RWPE2 (cell line): ENCODE measurements at regions not wholly inside any gene's neighbourhood (a gene's known extent, or its start where the extent isn't known, plus 50 kb on each side); places are given as distances from the start of the nearest gene placed in this dataset.

Experiments used
- ATAC-seq: fragments of 200-7000 bp; cut with Tn5 transposase; 3 replicates; pipeline ENCODE4 v1.9.1; 2021; ENCODE audit warnings: low read depth
- DNase-seq: peaks from one replicate; pipeline ENCODE4 v3.0.0-alpha.2; 2020; ENCODE audit warnings: low spot score
- H3K27ac ChIP-seq: fragments of 450-650 bp; 2 replicates; pipeline ENCODE4 v1.5.1; 2017; ENCODE audit warnings: mild to moderate bottlenecking; ENCODE audit not compliant: poor library complexity, severe bottlenecking
- H3K27me3 ChIP-seq: fragments of 250-450 bp; sonication (Bioruptor Pico); 2 replicates; pipeline ENCODE4 v1.5.1; 2021; ENCODE audit warnings: mild to moderate bottlenecking, moderate library complexity; ENCODE audit not compliant: insufficient read depth, poor library complexity, severe bottlenecking
- H3K36me3 ChIP-seq: fragments of 250-450 bp; sonication (Bioruptor Pico); 2 replicates; pipeline ENCODE4 v1.5.1; 2020; ENCODE audit warnings: low read depth, mild to moderate bottlenecking, moderate library complexity
- H3K4me1 ChIP-seq: fragments of 250-450 bp; sonication (Bioruptor Pico); 2 replicates; pipeline ENCODE4 v1.5.1; 2021; ENCODE audit warnings: mild to moderate bottlenecking, moderate library complexity; ENCODE audit not compliant: insufficient read depth, poor library complexity, severe bottlenecking
- H3K4me3 ChIP-seq: fragments of 250-450 bp; sonication (Bioruptor Pico); 2 replicates; pipeline ENCODE4 v1.5.1; 2021; ENCODE audit warnings: mild to moderate bottlenecking, moderate library complexity; ENCODE audit not compliant: severe bottlenecking
- H3K9me3 ChIP-seq: fragments of 250-450 bp; sonication (Bioruptor Pico); 2 replicates; pipeline ENCODE4 v1.5.1; 2021; ENCODE audit warnings: mild to moderate bottlenecking, moderate library complexity; ENCODE audit not compliant: severe bottlenecking
- TF ChIP-seq, protein P1 (sequence below): fragments of 450-650 bp; IDR thresholded peaks from one replicate; pipeline ENCODE4 v1.5.1; 2017; ENCODE audit warnings: mild to moderate bottlenecking, moderate library complexity; ENCODE audit not compliant: poor library complexity, severe bottlenecking

DNA sequence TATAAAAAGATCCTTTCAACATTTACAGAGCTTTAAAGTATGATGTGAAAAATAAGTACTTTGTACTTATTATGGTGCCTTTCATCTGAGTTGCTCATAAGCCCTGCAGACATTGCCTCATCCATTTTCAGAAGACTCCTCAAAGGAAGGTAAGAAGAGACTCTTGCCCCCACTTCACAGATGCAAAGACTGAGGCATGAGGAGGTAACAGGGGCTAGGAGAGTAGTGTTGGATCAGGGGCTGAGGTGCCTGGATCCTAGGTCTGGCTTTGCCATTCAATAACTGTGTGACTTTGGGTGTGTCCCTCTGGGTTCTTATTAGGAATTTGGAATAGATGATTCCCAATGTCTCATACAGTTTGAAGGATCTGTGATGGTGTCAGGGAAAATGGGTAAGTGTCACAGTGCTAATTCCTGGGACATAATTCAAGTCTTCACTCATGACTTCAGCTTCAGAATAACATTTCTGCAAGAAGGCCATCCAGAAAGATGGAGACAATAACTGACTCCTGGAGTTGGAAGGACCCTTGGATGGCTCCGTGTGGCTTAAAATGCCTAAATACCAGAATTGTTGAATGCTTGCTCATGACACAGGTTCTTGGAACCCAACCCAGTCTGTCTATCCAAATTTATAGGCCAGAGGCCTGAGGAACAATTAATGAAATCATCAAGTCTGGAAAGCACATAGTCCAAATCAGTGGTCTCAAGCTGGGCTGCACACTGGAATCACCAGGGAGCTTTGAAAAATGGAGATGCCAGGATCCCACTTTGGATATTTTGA, 93.1 kb upstream of the RUNX1 start:
- H3K27me3 ChIP-seq: no peaks in the 10 kb centered on the region
- H3K27ac ChIP-seq: no peak overlapping the region
- ATAC-seq (no peak), DNase-seq (no peak)
- no peaks in the 10 kb centered on the region for H3K36me3 ChIP-seq
- H3K4me3 ChIP-seq: no peak overlapping the region
- peaks cover 41% of the 10 kb centered on the region for H3K4me1 ChIP-seq
- TF ChIP-seq, protein P1, sequence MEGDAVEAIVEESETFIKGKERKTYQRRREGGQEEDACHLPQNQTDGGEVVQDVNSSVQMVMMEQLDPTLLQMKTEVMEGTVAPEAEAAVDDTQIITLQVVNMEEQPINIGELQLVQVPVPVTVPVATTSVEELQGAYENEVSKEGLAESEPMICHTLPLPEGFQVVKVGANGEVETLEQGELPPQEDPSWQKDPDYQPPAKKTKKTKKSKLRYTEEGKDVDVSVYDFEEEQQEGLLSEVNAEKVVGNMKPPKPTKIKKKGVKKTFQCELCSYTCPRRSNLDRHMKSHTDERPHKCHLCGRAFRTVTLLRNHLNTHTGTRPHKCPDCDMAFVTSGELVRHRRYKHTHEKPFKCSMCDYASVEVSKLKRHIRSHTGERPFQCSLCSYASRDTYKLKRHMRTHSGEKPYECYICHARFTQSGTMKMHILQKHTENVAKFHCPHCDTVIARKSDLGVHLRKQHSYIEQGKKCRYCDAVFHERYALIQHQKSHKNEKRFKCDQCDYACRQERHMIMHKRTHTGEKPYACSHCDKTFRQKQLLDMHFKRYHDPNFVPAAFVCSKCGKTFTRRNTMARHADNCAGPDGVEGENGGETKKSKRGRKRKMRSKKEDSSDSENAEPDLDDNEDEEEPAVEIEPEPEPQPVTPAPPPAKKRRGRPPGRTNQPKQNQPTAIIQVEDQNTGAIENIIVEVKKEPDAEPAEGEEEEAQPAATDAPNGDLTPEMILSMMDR: no peak
- no peaks in the 10 kb centered on the region for H3K9me3 ChIP-seq

DNA sequence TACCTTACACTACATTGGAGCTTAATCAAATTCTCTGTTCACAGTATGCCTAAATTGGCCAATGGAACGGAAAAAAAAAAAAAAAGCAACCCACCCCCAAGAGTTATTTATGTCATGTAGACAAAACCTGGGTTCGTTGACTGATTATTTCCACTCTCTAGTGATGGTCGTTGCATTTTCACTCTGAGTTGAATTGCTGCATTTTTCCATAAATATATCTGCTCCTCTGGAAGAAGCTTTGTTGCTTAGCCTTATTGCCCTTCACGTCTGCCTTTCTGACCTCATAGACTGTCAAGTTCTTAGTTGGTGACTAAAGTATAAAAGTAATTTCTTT, 90.2 kb upstream of the RUNX1 start:
- Histone ChIP-seq H3K4me1 (peaks cover 47% of the 10 kb centered on the region), H3K27ac (peak overlapping the region; percentile 93), H3K27me3 (no peaks in the 10 kb centered on the region), H3K9me3 (no peaks in the 10 kb centered on the region), H3K4me3 (no peak overlapping the region), H3K36me3 (no peaks in the 10 kb centered on the region)
- TF ChIP-seq, protein P1: no peak
- ATAC-seq (no peak), DNase-seq (no peak)

DNA sequence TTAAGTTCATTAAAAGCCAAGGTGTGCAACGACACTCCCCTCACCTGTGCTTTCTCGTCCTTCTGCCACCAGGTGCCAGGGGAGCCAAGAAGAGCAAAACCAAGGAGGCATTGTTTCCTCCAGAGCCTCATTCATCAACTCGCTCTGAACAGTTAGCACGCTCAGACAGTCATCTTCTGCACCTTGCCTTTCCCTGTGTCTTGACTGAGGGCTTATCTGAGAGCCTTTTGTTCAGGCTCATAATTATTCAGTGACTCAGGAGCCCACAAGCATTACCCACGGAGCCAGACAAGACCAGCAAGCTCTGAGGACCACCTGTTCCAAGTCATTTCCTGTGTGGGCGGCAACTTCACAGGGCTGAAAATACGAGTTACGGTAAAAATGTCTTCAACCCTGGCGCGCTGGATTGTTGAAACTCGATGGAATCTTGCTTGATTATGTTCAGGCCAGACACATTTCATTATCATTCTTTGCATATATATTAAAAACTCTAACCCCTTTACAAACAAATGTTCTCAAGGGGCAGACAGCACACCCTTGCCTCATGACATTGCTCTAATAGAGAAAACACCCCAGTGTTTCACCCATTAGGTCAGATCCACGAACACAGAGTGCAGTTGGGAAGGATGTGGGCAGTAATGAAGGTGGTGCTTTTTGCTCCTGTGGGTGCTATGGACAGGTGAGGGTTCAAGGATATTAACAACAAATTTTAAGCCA, 89.7 kb upstream of the RUNX1 start:
- Histone ChIP-seq H3K36me3 (no peaks in the 10 kb centered on the region), H3K4me1 (peaks cover 47% of the 10 kb centered on the region), H3K27ac (peak overlapping the region; percentile 93), H3K9me3 (no peaks in the 10 kb centered on the region), H3K4me3 (no peak overlapping the region), H3K27me3 (no peaks in the 10 kb centered on the region)
- TF ChIP-seq, protein P1: peak; percentile 56
- peak; percentile 87 for DNase-seq
- peak; percentile 95 for ATAC-seq

DNA sequence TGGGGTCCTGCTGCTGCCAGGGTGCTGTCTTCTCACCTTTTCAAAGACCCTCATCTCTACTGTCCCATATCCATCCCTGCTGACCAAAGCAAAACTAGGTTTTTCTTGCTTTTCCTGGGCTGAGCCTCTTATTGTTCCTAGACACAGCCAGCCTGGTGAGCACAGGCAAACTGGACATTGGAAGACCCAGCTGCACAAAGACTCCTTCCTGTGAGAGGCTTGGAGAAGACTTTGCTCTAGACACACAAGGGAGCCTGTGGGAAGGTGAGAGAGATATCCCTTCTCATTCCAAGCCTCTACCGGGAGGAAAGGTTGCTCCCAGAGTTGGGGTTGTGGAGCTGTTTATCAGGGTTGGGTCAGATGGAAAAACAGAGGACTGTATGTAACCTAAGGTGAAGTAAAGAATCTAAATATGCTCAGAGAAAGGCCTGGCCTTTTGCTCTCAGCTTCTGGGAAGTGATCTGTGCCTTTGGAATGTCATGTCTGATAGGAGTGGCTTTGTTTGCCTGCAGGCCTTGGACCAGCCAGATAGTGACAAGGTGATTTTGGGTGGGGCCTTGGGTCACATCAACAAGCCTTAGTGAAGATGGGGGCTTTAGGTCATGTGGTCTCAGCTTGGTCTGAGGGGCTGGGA, 87.6 kb upstream of the RUNX1 start:
- Histone ChIP-seq H3K36me3 (no peaks in the 10 kb centered on the region), H3K27me3 (no peaks in the 10 kb centered on the region), H3K4me3 (no peak overlapping the region), H3K9me3 (no peaks in the 10 kb centered on the region), H3K4me1 (peaks cover 47% of the 10 kb centered on the region), H3K27ac (peak overlapping the region; percentile 93)
- TF ChIP-seq, protein P1: no peak
- DNase-seq (no peak), ATAC-seq (peak; percentile 74)

DNA sequence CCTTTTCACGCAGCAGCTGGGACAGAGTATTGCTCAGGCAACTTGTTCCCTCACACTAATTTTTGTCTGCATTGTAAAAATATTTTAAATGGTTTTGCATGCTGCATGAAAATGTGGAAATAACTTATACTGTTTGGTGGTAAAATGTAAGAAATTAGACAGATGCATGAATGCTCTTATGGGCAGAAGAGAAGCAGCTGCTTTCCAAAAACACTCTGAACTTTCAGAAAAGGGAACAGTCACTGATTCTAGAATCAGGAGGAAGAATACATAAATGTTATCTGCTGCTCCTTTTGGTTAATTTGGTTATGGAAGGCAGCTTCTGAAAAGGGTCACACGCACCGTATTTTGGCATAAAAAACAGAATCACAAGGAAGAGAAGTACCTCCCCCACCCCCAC, 87.0 kb upstream of the RUNX1 start:
- DNase-seq (no peak), ATAC-seq (no peak)
- Histone ChIP-seq H3K9me3 (no peaks in the 10 kb centered on the region), H3K4me1 (peaks cover 47% of the 10 kb centered on the region), H3K4me3 (no peak overlapping the region), H3K27ac (peak overlapping the region; percentile 93), H3K36me3 (no peaks in the 10 kb centered on the region), H3K27me3 (no peaks in the 10 kb centered on the region)
- TF ChIP-seq, protein P1: no peak
